Hematopoietic multipotent progenitor cell (in vitro differentiated cells): ENCODE measurements at regions not wholly inside any gene's neighbourhood (a gene's known extent, or its start where the extent isn't known, plus 50 kb on each side); places are given as distances from the start of the nearest gene placed in this dataset.

Experiments used
- DNase-seq, 3 donors: peaks; one replicate each; pipeline ENCODE4 v3.0.0-alpha.2; 2011 to 2015; ENCODE audit warnings: low read depth in 2 of 3, low spot score in 2 of 3

DNA sequence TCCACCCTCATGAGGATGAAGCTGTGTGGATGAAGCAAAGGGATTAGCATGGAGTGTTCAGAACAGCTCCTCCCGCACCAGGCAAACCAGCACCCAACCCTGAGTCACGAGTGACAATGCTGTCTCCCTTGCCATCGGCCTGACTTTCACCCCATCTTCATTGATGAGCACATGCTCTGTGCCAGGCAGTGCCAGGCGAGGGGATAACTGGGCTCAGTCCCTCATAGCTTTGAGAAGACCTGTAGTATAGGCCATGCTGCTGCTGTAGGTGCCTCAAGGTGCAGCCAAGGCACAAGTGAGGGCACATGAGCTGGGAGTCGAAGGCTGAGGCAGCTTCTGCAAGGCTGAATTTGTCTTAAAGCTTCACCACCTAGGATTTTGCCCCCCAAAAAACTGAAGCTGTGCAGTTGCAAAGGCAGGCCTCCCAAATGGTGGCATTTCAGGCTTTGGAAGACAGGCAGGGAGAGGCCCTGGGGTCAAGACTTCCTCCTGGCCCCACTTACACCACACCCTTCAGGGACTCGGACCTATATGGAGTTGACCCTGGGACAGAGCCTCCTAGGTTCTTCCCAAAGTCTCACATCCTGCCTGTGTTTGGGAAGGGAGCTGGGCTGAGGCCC lies 54.2 kb upstream of the GDF10 start:
- DNase-seq = no peak

- no peak for DNase-seq
These were observed 53.4 kb upstream of the GDF10 start for GRCh38 chr10:47246406-47247147.

GRCh38 chr10:47247148-47248059 lies 52.6 kb upstream of the GDF10 start:
- DNase-seq = no peak

DNA sequence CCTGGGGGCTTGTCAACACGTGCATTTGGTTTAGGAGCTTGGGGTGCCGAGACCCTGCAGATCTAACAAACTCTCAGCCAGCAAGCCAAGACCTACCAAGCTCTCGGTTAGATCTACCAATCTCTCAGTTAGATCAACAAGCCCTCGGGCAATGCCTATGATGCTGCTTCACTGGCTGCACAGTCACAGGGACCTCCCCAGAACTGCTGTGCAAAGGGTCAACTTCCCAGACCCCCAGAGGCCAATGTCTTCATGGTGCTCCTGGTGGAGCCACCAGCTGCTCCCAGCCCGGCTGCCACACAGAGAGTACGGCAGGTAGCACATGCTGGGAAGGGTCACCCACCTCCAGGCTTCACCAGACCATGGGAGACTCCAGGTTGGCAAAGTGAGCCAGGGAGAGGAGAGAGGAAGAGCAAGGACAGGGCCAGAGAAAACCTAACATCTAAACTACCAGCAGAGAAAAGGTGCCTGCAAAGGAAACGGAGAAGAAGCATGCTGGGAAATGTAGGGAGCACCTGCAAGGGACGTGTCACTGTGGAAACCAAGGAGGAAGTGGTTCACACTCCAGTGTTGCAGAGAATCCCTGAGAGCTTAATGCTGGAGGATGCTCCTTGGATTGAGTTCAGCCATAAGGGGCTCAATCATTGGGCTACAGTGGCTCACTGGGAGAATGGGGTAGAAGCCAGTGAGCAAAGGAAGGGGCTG lies 51.5 kb upstream of the GDF10 start:
- DNase-seq = no peak

GRCh38 chr10:47249881-47250280 lies 50.1 kb upstream of the GDF10 start:
- no peak for DNase-seq
